ENCODE measurements at regions not wholly inside any gene's neighbourhood (a gene's known extent, or its start where the extent isn't known, plus 50 kb on each side); places are given as distances from the start of the nearest gene placed in this dataset.
A peak's percentile ranks its signal among the peaks of the same experiment; 100 is the strongest.

- DNase-seq = no peak
These were observed 52.9 kb upstream of the SLC28A3 start for GRCh38 chr9:84393266-84393950.

- DNase-seq = no peak
These were observed 53.5 kb upstream of the SLC28A3 start for GRCh38 chr9:84394036-84394435.

- peak; percentile 82 for DNase-seq
These were observed 56.7 kb upstream of the SLC28A3 start for GRCh38 chr9:84397151-84397728.

- no peak for DNase-seq
These were observed 57.3 kb upstream of the SLC28A3 start for GRCh38 chr9:84397822-84398221.

GRCh38 chr9:84402517-84402916 lies 62.0 kb upstream of the SLC28A3 start:
- DNase-seq = no peak

GRCh38 chr9:84403288-84403687 lies 62.7 kb upstream of the SLC28A3 start:
- DNase-seq = no peak

- no peak for DNase-seq
These were observed 63.6 kb upstream of the SLC28A3 start for GRCh38 chr9:84404095-84404686.

GRCh38 chr9:84405667-84406066 lies 65.1 kb upstream of the SLC28A3 start:
- no peak for DNase-seq

GRCh38 chr9:84408416-84408815 lies 67.9 kb upstream of the SLC28A3 start:
- DNase-seq = no peak

- no peak for DNase-seq
These were observed 71.2 kb upstream of the SLC28A3 start for GRCh38 chr9:84411683-84412267.

- DNase-seq = no peak
These were observed 72.1 kb upstream of the SLC28A3 start for GRCh38 chr9:84412654-84413053.

- no peak for DNase-seq
These were observed 72.7 kb upstream of the SLC28A3 start for GRCh38 chr9:84413301-84413700.

GRCh38 chr9:84419031-84419602 lies 78.6 kb upstream of the SLC28A3 start:
- no peak for DNase-seq

GRCh38 chr9:84424931-84425330 lies 84.4 kb upstream of the SLC28A3 start:
- no peak for DNase-seq

- DNase-seq = no peak
These were observed 92.2 kb upstream of the SLC28A3 start for GRCh38 chr9:84432746-84433145.

GRCh38 chr9:84435902-84436301 lies 95.3 kb upstream of the SLC28A3 start:
- no peak for DNase-seq

GRCh38 chr9:84436386-84437109 lies 96.0 kb upstream of the SLC28A3 start:
- no peak for DNase-seq

GRCh38 chr9:84438391-84438790 lies 97.8 kb upstream of the SLC28A3 start:
- no peak for DNase-seq

- no peak for DNase-seq
These were observed 98.7 kb upstream of the SLC28A3 start for GRCh38 chr9:84439250-84439649.

GRCh38 chr9:84442712-84443111 lies 102.2 kb upstream of the SLC28A3 start:
- no peak for DNase-seq

- DNase-seq = no peak
These were observed 105.2 kb upstream of the SLC28A3 start for GRCh38 chr9:84445737-84446136.

GRCh38 chr9:84447305-84447704 lies 106.7 kb upstream of the SLC28A3 start:
- DNase-seq = no peak
